ENCODE measurements at regions not wholly inside any gene's neighbourhood (a gene's known extent, or its start where the extent isn't known, plus 50 kb on each side); places are given as distances from the start of the nearest gene placed in this dataset.

GRCh38 chr1:4554271-4554865, 100.0 kb upstream of the AJAP1 start:
- DNase-seq: no peak

- DNase-seq: no peak
Measured at GRCh38 chr1:4557949-4558348, 96.5 kb upstream of the AJAP1 start.

GRCh38 chr1:4561205-4561604, 93.2 kb upstream of the AJAP1 start:
- DNase-seq: no peak

GRCh38 chr1:4562321-4562720, 92.1 kb upstream of the AJAP1 start:
- DNase-seq: no peak

GRCh38 chr1:4563586-4563985, 90.8 kb upstream of the AJAP1 start:
- DNase-seq: no peak

- no peak for DNase-seq
Measured at GRCh38 chr1:4564051-4564450, 90.4 kb upstream of the AJAP1 start.

- no peak for DNase-seq
Measured at GRCh38 chr1:4565166-4565565, 89.2 kb upstream of the AJAP1 start.

- no peak for DNase-seq
Measured at GRCh38 chr1:4565801-4566449, 88.5 kb upstream of the AJAP1 start.

- DNase-seq: no peak
Measured at GRCh38 chr1:4571263-4571662, 83.1 kb upstream of the AJAP1 start.

- no peak for DNase-seq
Measured at GRCh38 chr1:4573526-4573925, 80.9 kb upstream of the AJAP1 start.

- DNase-seq: no peak
Measured at GRCh38 chr1:4581807-4582206, 72.6 kb upstream of the AJAP1 start.

GRCh38 chr1:4584449-4584848, 70.0 kb upstream of the AJAP1 start:
- no peak for DNase-seq

GRCh38 chr1:4585216-4585615, 69.2 kb upstream of the AJAP1 start:
- DNase-seq: no peak

GRCh38 chr1:4585705-4586104, 68.7 kb upstream of the AJAP1 start:
- DNase-seq: no peak

- no peak for DNase-seq
Measured at GRCh38 chr1:4586611-4587160, 67.7 kb upstream of the AJAP1 start.

- no peak for DNase-seq
Measured at GRCh38 chr1:4587721-4588120, 66.7 kb upstream of the AJAP1 start.

GRCh38 chr1:4590756-4591155, 63.7 kb upstream of the AJAP1 start:
- DNase-seq: peak in 1 of 2 experiments; percentile 5

- DNase-seq: no peak
Measured at GRCh38 chr1:4591926-4592325, 62.5 kb upstream of the AJAP1 start.

- DNase-seq: no peak
Measured at GRCh38 chr1:4593106-4593505, 61.3 kb upstream of the AJAP1 start.

- DNase-seq: no peak
Measured at GRCh38 chr1:4594286-4594991, 60.0 kb upstream of the AJAP1 start.

GRCh38 chr1:4595341-4596225, 58.8 kb upstream of the AJAP1 start:
- no peak for DNase-seq

- DNase-seq: no peak
Measured at GRCh38 chr1:4596486-4596885, 57.9 kb upstream of the AJAP1 start.

GRCh38 chr1:4597020-4597419, 57.4 kb upstream of the AJAP1 start:
- DNase-seq: no peak
